ENCODE measurements at regions not wholly inside any gene's neighbourhood (a gene's known extent, or its start where the extent isn't known, plus 50 kb on each side); places are given as distances from the start of the nearest gene placed in this dataset.

DNA sequence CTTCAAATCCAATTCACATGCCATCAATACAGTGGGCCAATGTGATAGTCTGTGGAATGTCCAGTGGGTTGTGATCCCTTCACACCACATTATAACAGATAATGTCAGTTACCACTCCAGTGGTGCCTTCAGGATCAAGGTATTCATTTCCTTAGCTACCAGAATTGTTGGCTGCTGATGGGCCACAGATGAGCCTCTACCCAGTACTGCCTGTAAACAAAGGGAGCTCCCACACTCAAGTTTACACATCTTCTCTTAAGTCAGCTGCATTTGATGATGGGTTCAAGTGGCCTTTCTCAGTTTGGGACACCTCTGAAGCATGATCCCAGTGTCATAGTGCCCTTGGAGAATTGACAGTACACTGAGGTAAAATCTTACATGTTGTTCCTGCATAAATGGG is 477.0 kb upstream of the CD180 start:
- Mint-ChIP-seq H3K4me3 (no peak overlapping the region), H3K27me3 (peaks cover 2% of the 10 kb centered on the region), H3K27ac (no peak overlapping the region), H3K4me1 (no peaks in the 10 kb centered on the region), H3K36me3 (ENCODE audit: low read depth) (no peaks in the 10 kb centered on the region), H3K9me3 (no peaks in the 10 kb centered on the region)
- POLR2A ChIA-PET: no interaction called here
- no peak for DNase-seq
- CTCF ChIA-PET: no interaction called here

- no peaks in the 10 kb centered on the region for H3K4me1 Mint-ChIP-seq
- ChIA-PET CTCF (no interaction called here), POLR2A (no interaction called here)
- no peaks in the 10 kb centered on the region for H3K36me3 Mint-ChIP-seq (ENCODE audit: low read depth)
- no peaks in the 10 kb centered on the region for H3K9me3 Mint-ChIP-seq
- DNase-seq: no peak
- H3K27me3 Mint-ChIP-seq: peaks cover 2% of the 10 kb centered on the region
- H3K4me3 Mint-ChIP-seq: no peak overlapping the region
- no peak overlapping the region for H3K27ac Mint-ChIP-seq
Observed at GRCh38 chr5:67673180-67673579, 476.6 kb upstream of the CD180 start.

DNA sequence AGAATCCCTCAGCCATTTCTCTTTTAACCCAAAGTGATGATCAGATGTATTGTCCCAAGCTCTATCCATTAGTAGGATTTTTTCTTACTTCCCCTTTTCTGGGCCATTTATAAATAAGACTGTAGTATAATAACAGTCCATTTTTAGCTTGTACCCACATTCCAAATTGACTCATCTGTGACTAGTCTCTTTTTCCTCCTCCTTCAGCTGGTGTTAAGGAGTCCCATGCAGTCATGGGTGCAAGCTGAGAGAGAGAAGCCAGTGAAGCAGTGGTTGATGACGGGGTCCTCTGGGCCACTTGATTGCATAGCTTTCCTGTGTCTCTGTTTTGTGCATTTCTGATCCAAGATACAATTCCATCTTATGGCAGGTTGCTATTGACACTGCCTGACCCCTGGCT is 476.0 kb upstream of the CD180 start:
- Mint-ChIP-seq H3K36me3 (ENCODE audit: low read depth) (no peaks in the 10 kb centered on the region), H3K9me3 (no peaks in the 10 kb centered on the region), H3K27me3 (peaks cover 2% of the 10 kb centered on the region), H3K4me3 (no peak overlapping the region), H3K27ac (no peak overlapping the region), H3K4me1 (no peaks in the 10 kb centered on the region)
- no peak for DNase-seq
- ChIA-PET CTCF (no interaction called here), POLR2A (interaction anchor here (0.6 kb wide), 1 partner anchor 115 kb away, joined by 3 read pairs; no protein-coding TSS in a partner anchor)

- ChIA-PET POLR2A (no interaction called here), CTCF (no interaction called here)
- no peak for DNase-seq
- Mint-ChIP-seq H3K36me3 (ENCODE audit: low read depth) (no peaks in the 10 kb centered on the region), H3K27ac (no peak overlapping the region), H3K9me3 (peaks cover 6% of the 10 kb centered on the region), H3K4me1 (no peaks in the 10 kb centered on the region), H3K27me3 (peaks cover under 1% of the 10 kb centered on the region), H3K4me3 (no peak overlapping the region)
Observed at GRCh38 chr5:67669916-67670315, 473.3 kb upstream of the CD180 start.

- no peaks in the 10 kb centered on the region for H3K36me3 Mint-ChIP-seq (ENCODE audit: low read depth)
- H3K27ac Mint-ChIP-seq: no peak overlapping the region
- H3K27me3 Mint-ChIP-seq: no peaks in the 10 kb centered on the region
- no peak overlapping the region for H3K4me3 Mint-ChIP-seq
- CTCF ChIA-PET: no interaction called here
- no peaks in the 10 kb centered on the region for H3K4me1 Mint-ChIP-seq
- no peak for DNase-seq
- POLR2A ChIA-PET: no interaction called here
- no peaks in the 10 kb centered on the region for H3K9me3 Mint-ChIP-seq
Observed at GRCh38 chr5:67660149-67660548, 463.6 kb upstream of the CD180 start.

DNA sequence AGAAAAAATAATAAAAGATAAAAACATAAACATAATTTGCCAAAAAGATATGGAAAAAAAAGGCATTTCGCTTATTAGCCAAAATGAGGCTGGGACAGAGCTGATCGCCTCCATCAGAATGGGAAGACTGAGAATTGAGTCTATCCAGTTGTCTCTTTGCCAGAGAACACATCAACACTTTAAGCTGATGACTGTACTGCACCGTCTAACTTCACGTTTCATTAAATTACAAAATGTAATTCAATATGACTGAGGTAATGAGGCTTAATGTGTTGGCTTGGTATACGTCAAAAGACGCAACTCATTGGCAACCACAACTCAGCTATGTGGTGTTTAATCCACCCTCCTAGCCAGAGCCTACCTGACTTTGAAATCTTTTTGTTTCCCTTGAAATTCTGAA is 462.7 kb upstream of the CD180 start:
- H3K27ac Mint-ChIP-seq: no peak overlapping the region
- H3K4me1 Mint-ChIP-seq: no peaks in the 10 kb centered on the region
- no peak overlapping the region for H3K4me3 Mint-ChIP-seq
- H3K36me3 Mint-ChIP-seq (ENCODE audit: low read depth): no peaks in the 10 kb centered on the region
- no peaks in the 10 kb centered on the region for H3K9me3 Mint-ChIP-seq
- DNase-seq: no peak
- H3K27me3 Mint-ChIP-seq: no peaks in the 10 kb centered on the region
- POLR2A ChIA-PET: no interaction called here
- CTCF ChIA-PET: no interaction called here

DNA sequence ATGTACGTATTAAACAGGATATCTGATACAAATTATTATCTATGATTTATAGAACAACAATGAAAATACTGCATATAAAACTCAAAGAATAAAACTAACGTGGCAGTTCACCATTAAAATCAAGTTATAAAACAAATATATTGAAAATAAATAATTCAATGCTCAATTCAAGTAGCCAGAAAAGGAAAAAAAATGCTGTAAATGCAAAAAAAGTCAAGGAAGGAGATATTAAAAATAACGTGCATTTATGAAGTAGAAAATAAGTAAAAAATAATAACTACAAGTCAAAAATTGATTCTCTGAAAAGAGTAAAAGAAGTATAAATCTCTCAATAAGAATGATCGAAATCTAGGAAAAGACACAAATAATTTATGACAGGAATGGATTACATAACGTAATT is 460.5 kb upstream of the CD180 start:
- CTCF ChIA-PET: no interaction called here
- POLR2A ChIA-PET: no interaction called here
- Mint-ChIP-seq H3K9me3 (no peaks in the 10 kb centered on the region), H3K4me1 (no peaks in the 10 kb centered on the region), H3K4me3 (no peak overlapping the region), H3K27ac (no peak overlapping the region), H3K36me3 (ENCODE audit: low read depth) (no peaks in the 10 kb centered on the region), H3K27me3 (no peaks in the 10 kb centered on the region)
- no peak for DNase-seq

DNA sequence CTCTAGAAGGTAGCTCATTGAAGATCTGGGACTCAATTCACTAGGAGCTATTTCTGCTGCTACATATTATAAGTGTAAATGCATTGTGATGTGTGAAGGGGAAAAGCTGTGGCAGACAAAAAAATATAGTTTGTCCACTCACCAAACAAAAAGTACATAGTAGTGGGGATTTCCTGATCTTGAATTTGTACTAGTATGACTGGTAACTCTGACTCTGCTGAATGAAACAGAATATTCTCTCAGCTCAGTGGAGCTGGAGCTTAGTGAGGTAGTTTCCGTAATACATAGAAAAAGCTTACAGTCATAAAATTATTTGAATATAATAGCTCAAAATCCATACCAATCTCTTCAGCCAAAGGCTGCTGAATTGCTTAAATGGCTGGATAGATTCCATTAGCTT is 455.6 kb upstream of the CD180 start:
- ChIA-PET POLR2A (no interaction called here), CTCF (no interaction called here)
- Mint-ChIP-seq H3K27ac (no peak overlapping the region), H3K27me3 (no peaks in the 10 kb centered on the region), H3K4me1 (no peaks in the 10 kb centered on the region), H3K9me3 (no peaks in the 10 kb centered on the region), H3K4me3 (no peak overlapping the region), H3K36me3 (ENCODE audit: low read depth) (no peaks in the 10 kb centered on the region)
- DNase-seq: no peak

DNA sequence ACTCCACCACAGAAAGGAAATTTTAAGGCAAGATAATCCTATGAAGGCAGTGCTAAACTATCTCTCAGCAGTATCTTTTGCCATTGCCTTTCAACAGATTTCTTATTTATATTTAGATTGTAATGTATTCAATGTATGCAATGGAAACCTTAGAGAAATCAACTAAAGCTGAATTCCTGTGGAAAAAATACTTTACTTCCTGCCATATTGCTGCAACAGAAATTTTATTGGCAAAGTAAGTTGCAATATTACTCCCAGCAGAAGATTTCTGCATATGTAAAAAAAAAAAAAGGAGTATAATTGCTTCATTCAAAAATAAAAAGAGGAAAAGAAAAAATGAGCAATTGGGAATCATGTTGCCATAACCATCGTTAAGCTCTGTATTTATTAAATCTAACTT is 454.6 kb upstream of the CD180 start:
- ChIA-PET POLR2A (no interaction called here), CTCF (no interaction called here)
- no peak overlapping the region for H3K4me3 Mint-ChIP-seq
- no peak overlapping the region for H3K27ac Mint-ChIP-seq
- no peaks in the 10 kb centered on the region for H3K27me3 Mint-ChIP-seq
- H3K9me3 Mint-ChIP-seq: no peaks in the 10 kb centered on the region
- H3K36me3 Mint-ChIP-seq (ENCODE audit: low read depth): no peaks in the 10 kb centered on the region
- DNase-seq: no peak
- H3K4me1 Mint-ChIP-seq: no peaks in the 10 kb centered on the region

- H3K27me3 Mint-ChIP-seq: no peaks in the 10 kb centered on the region
- no peak overlapping the region for H3K4me3 Mint-ChIP-seq
- no peaks in the 10 kb centered on the region for H3K36me3 Mint-ChIP-seq (ENCODE audit: low read depth)
- no peaks in the 10 kb centered on the region for H3K4me1 Mint-ChIP-seq
- CTCF ChIA-PET: no interaction called here
- no peak for DNase-seq
- H3K27ac Mint-ChIP-seq: no peak overlapping the region
- POLR2A ChIA-PET: no interaction called here
- no peaks in the 10 kb centered on the region for H3K9me3 Mint-ChIP-seq
Observed at GRCh38 chr5:67648201-67648671, 451.6 kb upstream of the CD180 start.

- H3K4me3 Mint-ChIP-seq: no peak overlapping the region
- no peak for DNase-seq
- CTCF ChIA-PET: no interaction called here
- no peaks in the 10 kb centered on the region for H3K4me1 Mint-ChIP-seq
- no peaks in the 10 kb centered on the region for H3K27me3 Mint-ChIP-seq
- H3K36me3 Mint-ChIP-seq (ENCODE audit: low read depth): no peaks in the 10 kb centered on the region
- no peak overlapping the region for H3K27ac Mint-ChIP-seq
- POLR2A ChIA-PET: no interaction called here
- H3K9me3 Mint-ChIP-seq: no peaks in the 10 kb centered on the region
Observed at GRCh38 chr5:67647772-67648171, 451.2 kb upstream of the CD180 start.

- ChIA-PET POLR2A (no interaction called here), CTCF (no interaction called here)
- Mint-ChIP-seq H3K4me1 (no peaks in the 10 kb centered on the region), H3K9me3 (no peaks in the 10 kb centered on the region), H3K27ac (no peak overlapping the region), H3K27me3 (no peaks in the 10 kb centered on the region), H3K36me3 (ENCODE audit: low read depth) (no peaks in the 10 kb centered on the region), H3K4me3 (no peak overlapping the region)
- DNase-seq: no peak
Observed at GRCh38 chr5:67644221-67644920, 447.8 kb upstream of the CD180 start.

GRCh38 chr5:67643536-67643935 is 446.9 kb upstream of the CD180 start:
- H3K36me3 Mint-ChIP-seq (ENCODE audit: low read depth): no peaks in the 10 kb centered on the region

DNA sequence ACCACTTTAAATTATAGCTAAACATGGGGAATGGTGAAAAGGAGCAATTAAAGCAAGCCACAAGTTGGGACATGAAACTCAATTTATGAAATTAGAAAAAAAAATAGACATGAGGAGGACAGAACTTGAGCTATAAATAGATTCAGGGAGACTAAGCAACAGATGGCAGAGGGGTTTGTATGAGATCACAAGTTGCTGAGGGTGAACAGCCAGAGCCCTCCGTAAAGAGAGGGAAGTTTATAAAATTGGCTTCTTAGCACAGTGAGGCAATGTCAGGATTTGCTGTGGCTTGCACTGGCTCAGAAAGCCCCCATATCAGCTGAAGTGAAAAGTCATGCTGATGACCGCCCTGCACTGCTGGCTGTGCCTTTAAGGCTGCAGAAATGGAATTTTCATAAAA is 443.4 kb upstream of the CD180 start:
- ChIA-PET POLR2A (no interaction called here), CTCF (no interaction called here)
- Mint-ChIP-seq H3K9me3 (no peaks in the 10 kb centered on the region), H3K27ac (no peak overlapping the region), H3K36me3 (ENCODE audit: low read depth) (no peaks in the 10 kb centered on the region), H3K4me3 (no peak overlapping the region), H3K27me3 (no peaks in the 10 kb centered on the region), H3K4me1 (no peaks in the 10 kb centered on the region)
- DNase-seq: no peak

More at GRCh38 chr5:67643536-67643935, 446.9 kb upstream of the CD180 start:
- Mint-ChIP-seq H3K4me3 (no peak overlapping the region), H3K27me3 (no peaks in the 10 kb centered on the region), H3K4me1 (no peaks in the 10 kb centered on the region), H3K27ac (no peak overlapping the region), H3K9me3 (no peaks in the 10 kb centered on the region)
- ChIA-PET POLR2A (no interaction called here), CTCF (no interaction called here)
- no peak for DNase-seq

GRCh38 chr5:67639313-67639712 is 442.7 kb upstream of the CD180 start:
- Mint-ChIP-seq H3K36me3 (ENCODE audit: low read depth) (no peaks in the 10 kb centered on the region), H3K9me3 (peaks cover 3% of the 10 kb centered on the region), H3K4me3 (no peak overlapping the region), H3K4me1 (no peaks in the 10 kb centered on the region), H3K27ac (no peak overlapping the region), H3K27me3 (peaks cover 2% of the 10 kb centered on the region)
- no peak for DNase-seq
- ChIA-PET CTCF (no interaction called here), POLR2A (no interaction called here)
